ENCODE measurements at regions not wholly inside any gene's neighbourhood (a gene's known extent, or its start where the extent isn't known, plus 50 kb on each side); places are given as distances from the start of the nearest gene placed in this dataset.

DNA sequence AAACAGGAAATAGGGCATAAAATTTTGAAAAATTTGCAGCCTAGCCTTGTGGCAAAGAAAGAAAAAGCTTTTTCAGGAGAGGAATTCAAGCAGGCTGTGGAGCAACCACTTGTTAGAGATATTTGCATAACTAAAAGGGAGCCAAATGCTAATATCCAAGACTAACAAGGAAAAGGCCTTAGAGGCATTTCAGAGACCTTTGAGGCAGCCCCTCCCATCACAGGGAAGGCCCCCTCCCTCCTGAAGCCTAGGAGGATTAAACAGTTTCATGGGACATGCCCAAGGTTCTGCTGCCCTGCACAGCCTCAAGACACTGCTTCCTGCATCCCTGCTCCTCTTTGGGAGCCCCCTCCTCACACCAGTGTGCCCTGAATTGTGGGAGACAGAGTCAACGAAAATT is 275.4 kb upstream of the SFRP2 start:
- H3K36me3 Mint-ChIP-seq (ENCODE audit: insufficient read depth, unreplicated experiment): no peaks in the 10 kb centered on the region
- CTCF ChIA-PET: no interaction called here
- no TSS peak for BruUV-seq (replicated peaks)
- intact Hi-C loops (cut with micrococcal nuclease; ENCODE audit: unreplicated experiment): no loop called here
- TF ChIP-seq, protein P1, sequence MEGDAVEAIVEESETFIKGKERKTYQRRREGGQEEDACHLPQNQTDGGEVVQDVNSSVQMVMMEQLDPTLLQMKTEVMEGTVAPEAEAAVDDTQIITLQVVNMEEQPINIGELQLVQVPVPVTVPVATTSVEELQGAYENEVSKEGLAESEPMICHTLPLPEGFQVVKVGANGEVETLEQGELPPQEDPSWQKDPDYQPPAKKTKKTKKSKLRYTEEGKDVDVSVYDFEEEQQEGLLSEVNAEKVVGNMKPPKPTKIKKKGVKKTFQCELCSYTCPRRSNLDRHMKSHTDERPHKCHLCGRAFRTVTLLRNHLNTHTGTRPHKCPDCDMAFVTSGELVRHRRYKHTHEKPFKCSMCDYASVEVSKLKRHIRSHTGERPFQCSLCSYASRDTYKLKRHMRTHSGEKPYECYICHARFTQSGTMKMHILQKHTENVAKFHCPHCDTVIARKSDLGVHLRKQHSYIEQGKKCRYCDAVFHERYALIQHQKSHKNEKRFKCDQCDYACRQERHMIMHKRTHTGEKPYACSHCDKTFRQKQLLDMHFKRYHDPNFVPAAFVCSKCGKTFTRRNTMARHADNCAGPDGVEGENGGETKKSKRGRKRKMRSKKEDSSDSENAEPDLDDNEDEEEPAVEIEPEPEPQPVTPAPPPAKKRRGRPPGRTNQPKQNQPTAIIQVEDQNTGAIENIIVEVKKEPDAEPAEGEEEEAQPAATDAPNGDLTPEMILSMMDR (IDR thresholded peaks at IDR 0.05; ENCODE audit: unreplicated experiment): no peak
- H3K4me1 Mint-ChIP-seq (ENCODE audit: low read depth, unreplicated experiment): no peaks in the 10 kb centered on the region
- no peaks in the 10 kb centered on the region for H3K27me3 Mint-ChIP-seq (ENCODE audit: unreplicated experiment)
- H3K9me3 Mint-ChIP-seq (ENCODE audit: low read depth, unreplicated experiment): peaks cover 2% of the 10 kb centered on the region
- no peak overlapping the region for H3K27ac Mint-ChIP-seq (ENCODE audit: unreplicated experiment)
- no peak for DNase-seq
- H3K4me3 Mint-ChIP-seq (ENCODE audit: low read depth, unreplicated experiment): no peak overlapping the region

GRCh38 chr4:154049457-154050181 is 260.7 kb upstream of the SFRP2 start:
- Mint-ChIP-seq H3K27me3 (ENCODE audit: unreplicated experiment) (peaks cover 14% of the 10 kb centered on the region), H3K4me1 (ENCODE audit: low read depth, unreplicated experiment) (peaks cover 3% of the 10 kb centered on the region), H3K36me3 (ENCODE audit: insufficient read depth, unreplicated experiment) (no peaks in the 10 kb centered on the region), H3K9me3 (ENCODE audit: low read depth, unreplicated experiment) (peaks cover 2% of the 10 kb centered on the region), H3K4me3 (ENCODE audit: low read depth, unreplicated experiment) (no peak overlapping the region), H3K27ac (ENCODE audit: unreplicated experiment) (no peak overlapping the region)
- peak; percentile 34 for DNase-seq
- TF ChIP-seq, protein P1 (IDR thresholded peaks at IDR 0.05; ENCODE audit: unreplicated experiment): no peak
- CTCF ChIA-PET: interaction anchor here (0.9 to 2.0 kb wide), 2 partner anchors 262 to 264 kb away, joined by 3 to 13 read pairs; no protein-coding TSS in a partner anchor
- intact Hi-C loops (cut with micrococcal nuclease; ENCODE audit: unreplicated experiment): loop anchor here (10.0 kb wide), 1 partner anchor 265 kb away; the partner anchor contains the start of gene SFRP2
- no TSS peak for BruUV-seq (replicated peaks)

DNA sequence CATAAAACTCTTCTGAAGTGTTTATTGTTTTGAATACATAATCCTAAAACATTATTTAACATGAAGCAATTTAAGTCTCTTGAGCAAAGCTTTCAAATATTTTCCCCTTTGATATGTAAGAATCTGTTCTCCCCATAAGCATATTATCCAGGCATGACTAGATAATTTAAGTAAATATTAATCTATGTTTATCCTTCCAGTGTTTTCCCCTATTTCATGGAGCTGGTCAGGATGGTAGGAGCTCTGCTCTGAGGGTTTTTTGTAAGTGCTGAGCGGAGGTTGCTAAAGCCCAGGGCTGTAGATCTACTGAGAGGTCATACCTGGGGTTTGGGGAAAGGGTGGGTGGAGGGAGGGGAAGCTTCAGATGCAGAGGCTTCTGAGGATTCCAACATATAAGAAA is 258.9 kb upstream of the SFRP2 start:
- no peaks in the 10 kb centered on the region for H3K36me3 Mint-ChIP-seq (ENCODE audit: insufficient read depth, unreplicated experiment)
- H3K27me3 Mint-ChIP-seq (ENCODE audit: unreplicated experiment): peaks cover 14% of the 10 kb centered on the region
- H3K27ac Mint-ChIP-seq (ENCODE audit: unreplicated experiment): no peak overlapping the region
- no peak for DNase-seq
- peaks cover 2% of the 10 kb centered on the region for H3K9me3 Mint-ChIP-seq (ENCODE audit: low read depth, unreplicated experiment)
- no TSS peak for BruUV-seq (replicated peaks)
- no peak overlapping the region for H3K4me3 Mint-ChIP-seq (ENCODE audit: low read depth, unreplicated experiment)
- TF ChIP-seq, protein P1 (IDR thresholded peaks at IDR 0.05; ENCODE audit: unreplicated experiment): no peak
- peaks cover 7% of the 10 kb centered on the region for H3K4me1 Mint-ChIP-seq (ENCODE audit: low read depth, unreplicated experiment)
- CTCF ChIA-PET: no interaction called here
- intact Hi-C loops (cut with micrococcal nuclease; ENCODE audit: unreplicated experiment): loop anchor here (10.0 kb wide), 1 partner anchor 263 kb away; the partner anchor contains the start of gene SFRP2

DNA sequence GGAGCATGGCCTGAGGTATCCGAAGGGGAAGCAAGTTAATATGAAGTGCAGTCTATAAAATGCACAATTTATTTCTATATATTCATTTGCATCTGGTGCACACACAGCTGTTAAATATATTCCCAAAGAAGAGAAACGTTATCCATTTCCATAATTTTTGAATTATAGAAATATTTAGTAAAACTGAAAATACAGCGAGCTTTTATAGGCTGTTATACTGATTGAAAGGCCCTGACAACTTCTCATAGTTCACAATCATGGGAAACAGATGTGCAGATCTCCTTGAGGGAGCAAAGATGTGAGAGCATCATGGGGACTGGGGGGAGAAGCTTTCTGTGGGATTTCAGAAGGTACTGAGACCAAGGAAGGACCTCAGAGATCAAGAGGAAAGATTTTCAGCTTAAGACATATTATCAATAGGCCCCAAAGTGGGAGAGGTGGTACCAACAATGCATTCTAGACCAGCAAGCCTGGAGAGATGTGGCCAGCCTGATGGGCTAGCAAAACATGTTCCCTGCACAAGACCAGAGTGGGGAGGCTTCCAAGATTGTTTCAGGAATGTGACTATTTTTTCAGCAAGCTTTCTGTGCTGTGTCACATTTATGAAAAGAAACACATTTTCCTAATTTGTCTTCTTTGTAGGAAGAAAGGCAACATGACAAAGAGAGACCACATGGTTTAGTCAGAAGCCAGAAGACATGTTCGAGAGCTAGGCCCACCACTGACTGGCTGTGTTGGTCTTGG is 256.0 kb upstream of the SFRP2 start:
- Mint-ChIP-seq H3K27ac (ENCODE audit: unreplicated experiment) (no peak overlapping the region), H3K36me3 (ENCODE audit: insufficient read depth, unreplicated experiment) (no peaks in the 10 kb centered on the region), H3K27me3 (ENCODE audit: unreplicated experiment) (peaks cover 14% of the 10 kb centered on the region), H3K9me3 (ENCODE audit: low read depth, unreplicated experiment) (no peaks in the 10 kb centered on the region), H3K4me1 (ENCODE audit: low read depth, unreplicated experiment) (peaks cover 7% of the 10 kb centered on the region), H3K4me3 (ENCODE audit: low read depth, unreplicated experiment) (no peak overlapping the region)
- TF ChIP-seq, protein P1 (IDR thresholded peaks at IDR 0.05; ENCODE audit: unreplicated experiment): no peak
- intact Hi-C loops (cut with micrococcal nuclease; ENCODE audit: unreplicated experiment): loop anchor here (10.0 kb wide), 1 partner anchor 260 kb away; the partner anchor contains the start of gene SFRP2
- BruUV-seq (replicated peaks): no TSS peak
- CTCF ChIA-PET: no interaction called here
- no peak for DNase-seq
